K562 (cell line): ENCODE measurements at regions not wholly inside any gene's neighbourhood (a gene's known extent, or its start where the extent isn't known, plus 50 kb on each side); places are given as distances from the start of the nearest gene placed in this dataset.

Experiments used
- BACH1 ChIP-seq: fragments of 200-800 bp; sonication (Bioruptor generic); IDR thresholded peaks from 2 replicates; pipeline ENCODE4 v1.6.1; 2016; ENCODE audit warnings: missing genetic modification characterization, missing compliant biosample characterization
- BDP1 ChIP-seq: IDR thresholded peaks from 3 replicates; pipeline ENCODE4 v1.6.1; 2011; ENCODE audit not compliant: insufficient read length, insufficient read depth
- DDX20 ChIP-seq: fragments of 450-650 bp; IDR thresholded peaks from 2 replicates; pipeline ENCODE4 v1.6.1; 2016; ENCODE audit warnings: missing genetic modification characterization, low read depth, mild to moderate bottlenecking, missing compliant biosample characterization, moderate library complexity
- ELK1 ChIP-seq: sonication (generic); formaldehyde crosslinking; IDR thresholded peaks from 2 replicates; pipeline ENCODE4 v1.8.1; 2022; ENCODE audit warnings: missing genetic modification reagents
- MYNN ChIP-seq, 2 experiments: sonication (generic); formaldehyde crosslinking in 1 of 2; IDR thresholded peaks; 2 replicates each; pipeline versions ENCODE4 v1.5.0 to v1.6.1; 2016 to 2020; ENCODE audit warnings: antibody characterized with exemption in 1 of 2, missing genetic modification reagents in 1 of 2
- PHF8 ChIP-seq: fragments of 200-600 bp; sonication (generic); IDR thresholded peaks from 2 replicates; pipeline ENCODE4 v1.6.1; 2012; ENCODE audit warnings: mixed run types, mild to moderate bottlenecking, inconsistent platforms, low read length, moderate library complexity, borderline replicate concordance
- SETDB1 ChIP-seq: IDR thresholded peaks from one replicate; pipeline ENCODE4 v1.6.1; 2012; ENCODE audit warnings: low read length, control low read depth, inconsistent platforms
- YBX1 ChIP-seq: fragments of 450-650 bp; IDR thresholded peaks from 2 replicates; pipeline ENCODE4 v1.7.1; 2016; ENCODE audit warnings: mild to moderate bottlenecking
- ZC3H11A ChIP-seq: IDR thresholded peaks from 2 replicates; pipeline ENCODE4 v1.6.1; 2012; ENCODE audit warnings: low read depth, low read length, improper control_type of control experiment
- TF ChIP-seq, protein P1 (sequence below): fragments of 450-650 bp; formaldehyde crosslinking; conservative IDR thresholded peaks from 2 replicates; pipeline ENCODE4 v1.4.0; 2022; ENCODE audit warnings: mild to moderate bottlenecking, missing genetic modification characterization
- TF ChIP-seq, protein P2 (sequence below): fragments of 250-450 bp; sonication (Bioruptor Pico); IDR thresholded peaks from 2 replicates; pipeline ENCODE4 v1.8.0; 2021; ENCODE audit warnings: borderline replicate concordance, mild to moderate bottlenecking, moderate library complexity; ENCODE audit not compliant: poor library complexity, severe bottlenecking
- TF ChIP-seq, protein P3 (sequence below): fragments of 450-650 bp; IDR thresholded peaks from 2 replicates; pipeline ENCODE4 v1.6.1; 2018; ENCODE audit not compliant: partially characterized antibody
- TF ChIP-seq, protein P4 (sequence below): sonication (generic); formaldehyde crosslinking; IDR thresholded peaks from 2 replicates; pipeline ENCODE4 v1.8.1; 2022; ENCODE audit warnings: missing genetic modification reagents

DNA sequence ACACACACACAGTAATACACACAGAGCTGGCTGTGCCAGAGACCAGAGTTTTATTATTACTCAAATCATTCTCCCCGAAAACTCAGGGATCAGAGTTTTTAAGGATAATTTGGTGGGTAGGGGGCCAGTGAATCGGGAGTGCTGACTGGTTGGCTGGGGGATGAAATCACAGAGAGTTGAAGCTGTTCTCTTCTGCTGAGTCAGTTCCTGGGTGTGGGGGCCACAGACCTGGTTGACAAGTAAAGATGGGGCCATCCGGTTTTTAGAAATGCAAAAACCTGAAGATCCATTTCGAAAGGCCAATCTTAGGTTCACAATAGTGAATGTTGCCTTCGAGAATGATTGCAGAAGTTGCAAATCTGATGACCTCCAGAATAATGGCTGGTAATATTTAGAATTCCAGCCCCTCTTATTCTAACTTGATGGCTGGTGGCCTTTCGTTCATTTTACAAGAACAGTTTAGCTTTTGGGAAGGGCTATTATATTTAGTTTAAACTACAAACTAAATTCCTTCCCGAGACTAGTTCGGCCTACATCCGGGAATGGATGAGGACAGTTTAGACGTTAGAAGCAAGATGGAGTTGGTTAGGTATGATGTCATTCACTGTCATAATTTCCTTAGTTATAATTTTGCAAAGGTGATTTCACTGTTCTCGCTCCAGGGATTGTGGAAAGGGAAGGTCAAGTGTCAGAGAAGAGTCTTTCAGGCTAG, 123.2 kb downstream of the KCNJ18 start (continued):
- TF ChIP-seq MYNN (IDR thresholded peaks at IDR 0.05) = no peak
- no peak for TF ChIP-seq MYNN (CRISPR knock-in tag; IDR thresholded peaks at IDR 0.05)
- TF ChIP-seq, protein P1, sequence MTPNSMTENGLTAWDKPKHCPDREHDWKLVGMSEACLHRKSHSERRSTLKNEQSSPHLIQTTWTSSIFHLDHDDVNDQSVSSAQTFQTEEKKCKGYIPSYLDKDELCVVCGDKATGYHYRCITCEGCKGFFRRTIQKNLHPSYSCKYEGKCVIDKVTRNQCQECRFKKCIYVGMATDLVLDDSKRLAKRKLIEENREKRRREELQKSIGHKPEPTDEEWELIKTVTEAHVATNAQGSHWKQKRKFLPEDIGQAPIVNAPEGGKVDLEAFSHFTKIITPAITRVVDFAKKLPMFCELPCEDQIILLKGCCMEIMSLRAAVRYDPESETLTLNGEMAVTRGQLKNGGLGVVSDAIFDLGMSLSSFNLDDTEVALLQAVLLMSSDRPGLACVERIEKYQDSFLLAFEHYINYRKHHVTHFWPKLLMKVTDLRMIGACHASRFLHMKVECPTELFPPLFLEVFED = no peak
- TF ChIP-seq, protein P2, sequence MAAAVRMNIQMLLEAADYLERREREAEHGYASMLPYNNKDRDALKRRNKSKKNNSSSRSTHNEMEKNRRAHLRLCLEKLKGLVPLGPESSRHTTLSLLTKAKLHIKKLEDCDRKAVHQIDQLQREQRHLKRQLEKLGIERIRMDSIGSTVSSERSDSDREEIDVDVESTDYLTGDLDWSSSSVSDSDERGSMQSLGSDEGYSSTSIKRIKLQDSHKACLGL (CRISPR knock-in tag) = no peak
- no peak for TF ChIP-seq DDX20 (tag)
- no peak for TF ChIP-seq SETDB1
- no peak for TF ChIP-seq PHF8
- no peak for TF ChIP-seq ELK1 (CRISPR knock-in tag)
- no peak for TF ChIP-seq ZC3H11A
- no peak for TF ChIP-seq YBX1
- TF ChIP-seq BDP1 = no peak
- TF ChIP-seq, protein P3, sequence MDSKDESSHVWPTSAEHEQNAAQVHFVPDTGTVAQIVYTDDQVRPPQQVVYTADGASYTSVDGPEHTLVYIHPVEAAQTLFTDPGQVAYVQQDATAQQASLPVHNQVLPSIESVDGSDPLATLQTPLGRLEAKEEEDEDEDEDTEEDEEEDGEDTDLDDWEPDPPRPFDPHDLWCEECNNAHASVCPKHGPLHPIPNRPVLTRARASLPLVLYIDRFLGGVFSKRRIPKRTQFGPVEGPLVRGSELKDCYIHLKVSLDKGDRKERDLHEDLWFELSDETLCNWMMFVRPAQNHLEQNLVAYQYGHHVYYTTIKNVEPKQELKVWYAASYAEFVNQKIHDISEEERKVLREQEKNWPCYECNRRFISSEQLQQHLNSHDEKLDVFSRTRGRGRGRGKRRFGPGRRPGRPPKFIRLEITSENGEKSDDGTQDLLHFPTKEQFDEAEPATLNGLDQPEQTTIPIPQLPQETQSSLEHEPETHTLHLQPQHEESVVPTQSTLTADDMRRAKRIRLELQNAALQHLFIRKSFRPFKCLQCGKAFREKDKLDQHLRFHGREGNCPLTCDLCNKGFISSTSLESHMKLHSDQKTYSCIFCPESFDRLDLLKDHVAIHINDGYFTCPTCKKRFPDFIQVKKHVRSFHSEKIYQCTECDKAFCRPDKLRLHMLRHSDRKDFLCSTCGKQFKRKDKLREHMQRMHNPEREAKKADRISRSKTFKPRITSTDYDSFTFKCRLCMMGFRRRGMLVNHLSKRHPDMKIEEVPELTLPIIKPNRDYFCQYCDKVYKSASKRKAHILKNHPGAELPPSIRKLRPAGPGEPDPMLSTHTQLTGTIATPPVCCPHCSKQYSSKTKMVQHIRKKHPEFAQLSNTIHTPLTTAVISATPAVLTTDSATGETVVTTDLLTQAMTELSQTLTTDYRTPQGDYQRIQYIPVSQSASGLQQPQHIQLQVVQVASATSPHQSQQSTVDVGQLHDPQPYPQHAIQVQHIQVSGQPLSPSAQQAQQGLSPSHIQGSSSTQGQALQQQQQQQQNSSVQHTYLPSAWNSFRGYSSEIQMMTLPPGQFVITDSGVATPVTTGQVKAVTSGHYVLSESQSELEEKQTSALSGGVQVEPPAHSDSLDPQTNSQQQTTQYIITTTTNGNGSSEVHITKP = no peak
- TF ChIP-seq, protein P4, sequence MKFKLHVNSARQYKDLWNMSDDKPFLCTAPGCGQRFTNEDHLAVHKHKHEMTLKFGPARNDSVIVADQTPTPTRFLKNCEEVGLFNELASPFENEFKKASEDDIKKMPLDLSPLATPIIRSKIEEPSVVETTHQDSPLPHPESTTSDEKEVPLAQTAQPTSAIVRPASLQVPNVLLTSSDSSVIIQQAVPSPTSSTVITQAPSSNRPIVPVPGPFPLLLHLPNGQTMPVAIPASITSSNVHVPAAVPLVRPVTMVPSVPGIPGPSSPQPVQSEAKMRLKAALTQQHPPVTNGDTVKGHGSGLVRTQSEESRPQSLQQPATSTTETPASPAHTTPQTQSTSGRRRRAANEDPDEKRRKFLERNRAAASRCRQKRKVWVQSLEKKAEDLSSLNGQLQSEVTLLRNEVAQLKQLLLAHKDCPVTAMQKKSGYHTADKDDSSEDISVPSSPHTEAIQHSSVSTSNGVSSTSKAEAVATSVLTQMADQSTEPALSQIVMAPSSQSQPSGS = no peak
- TF ChIP-seq BACH1 (tag) = no peak
- TF ChIP-seq, all 486 proteins: peak for 23
